Panc1 (cell line): ENCODE measurements at regions not wholly inside any gene's neighbourhood (a gene's known extent, or its start where the extent isn't known, plus 50 kb on each side); places are given as distances from the start of the nearest gene placed in this dataset.

Experiments used
- ATAC-seq: fragments of 200-7000 bp; cut with Tn5 transposase; 2 replicates; pipeline ENCODE4 v1.9.1; 2020; ENCODE audit warnings: mild to moderate bottlenecking, moderate library complexity
- BruUV-seq: library from RNA; stranded (reverse); fragments of 400-500 nt; replicated peaks from 2 replicates; lab custom pipeline; 2021; lab: Mats Ljungman, UMichigan
- CTCF ChIA-PET: fragments of 300-600 bp; sonication (Branson Sonifier 250); formaldehyde crosslinking; loops from one replicate; lab custom pipeline; 2022; ENCODE audit warnings: antibody characterized with exemption; lab: Charles Lee
- POLR2A ChIA-PET: fragments of 300-600 bp; sonication (Branson Sonifier 250); formaldehyde crosslinking; loops from one replicate; lab custom pipeline; 2022; ENCODE audit warnings: antibody characterized with exemption; lab: Charles Lee
- DNase-seq: peaks from one replicate; pipeline ENCODE4 v3.0.0-alpha.2; 2010; ENCODE audit warnings: low read depth, low spot score
- H3K27ac ChIP-seq: 2 replicates; pipeline ENCODE4 v1.5.1; 2011; ENCODE audit warnings: mild to moderate bottlenecking, low read length, inconsistent platforms
- H3K27me3 ChIP-seq: fragments of 200-500 bp; sonication (Bioruptor generic); 2 replicates; pipeline ENCODE4 v1.6.0; 2014; ENCODE audit warnings: low read length, inconsistent platforms; ENCODE audit not compliant: control insufficient read depth, insufficient read depth
- H3K36me3 ChIP-seq: fragments of 200-500 bp; sonication (Bioruptor generic); 2 replicates; pipeline ENCODE4 v1.5.1; 2014; ENCODE audit warnings: inconsistent platforms, mild to moderate bottlenecking, low read length, moderate library complexity; ENCODE audit not compliant: control insufficient read depth, insufficient read depth
- H3K4me1 ChIP-seq: 2 replicates; pipeline ENCODE4 v1.5.1; 2011; ENCODE audit warnings: inconsistent platforms, mild to moderate bottlenecking, low read length, moderate library complexity; ENCODE audit not compliant: control insufficient read depth, insufficient read depth
- H3K4me3 ChIP-seq, 2 experiments: 2 replicates each; pipeline ENCODE4 v1.5.1; 2011 to 2012; ENCODE audit warnings: low read depth in 2 of 2, low read length in 2 of 2, mild to moderate bottlenecking in 2 of 2, inconsistent platforms in 1 of 2, moderate library complexity in 1 of 2
- H3K9me3 ChIP-seq: fragments of 200-500 bp; sonication (Bioruptor generic); 2 replicates; pipeline ENCODE4 v1.5.1; 2014; ENCODE audit warnings: low read depth, mild to moderate bottlenecking, inconsistent platforms, low read length, moderate library complexity; ENCODE audit not compliant: control insufficient read depth, insufficient read depth
- CTCF ChIP-seq: fragments of 450-650 bp; IDR thresholded peaks from 2 replicates; pipeline ENCODE4 v1.5.1; 2017; ENCODE audit warnings: mild to moderate bottlenecking
- POLR2AphosphoS5 ChIP-seq: IDR thresholded peaks from 2 replicates; pipeline ENCODE4 v1.6.1; 2012; ENCODE audit warnings: mild to moderate bottlenecking, low read depth, low read length, moderate library complexity
- REST ChIP-seq, 2 experiments: IDR thresholded peaks; 2 replicates each; pipeline ENCODE4 v1.6.1; 2011 to 2012; ENCODE audit warnings: low read depth in 2 of 2, control low read depth in 1 of 2, low read length in 1 of 2, mild to moderate bottlenecking in 1 of 2, moderate library complexity in 1 of 2; ENCODE audit not compliant: insufficient read depth in 1 of 2
- SIN3A ChIP-seq: IDR thresholded peaks from 2 replicates; pipeline ENCODE4 v1.6.1; 2012; ENCODE audit warnings: low read depth, mild to moderate bottlenecking, low read length, moderate library complexity, borderline replicate concordance; ENCODE audit not compliant: insufficient read depth
- TCF7L2 ChIP-seq: IDR thresholded peaks from 2 replicates; pipeline ENCODE4 v1.6.1; 2011; ENCODE audit warnings: mild to moderate bottlenecking, low read depth, low read length, inconsistent platforms
- in situ Hi-C: cut with HindIII; loops from 2 replicates; pipeline ENCODE4 v1.10.0; 2016; ENCODE audit warnings: low sequenced_read_pairs, low pct_unique_long_range_greater_than_20kb
- intact Hi-C: fragments of 100-400 bp; cut with micrococcal nuclease; formaldehyde crosslinking; loops from one replicate; pipeline ENCODE4 v1.10.0; 2022; ENCODE audit not compliant: unreplicated experiment

GRCh38 chr2:38127277-38127676 is 51.3 kb upstream of the CYP1B1 start:
- H3K9me3 ChIP-seq, result no peaks in the 10 kb centered on the region; the same call in 1 of the 2 replicates
- H3K4me1 ChIP-seq, result no peaks in the 10 kb centered on the region
- H3K4me3 ChIP-seq, result no peak overlapping the region
- H3K36me3 ChIP-seq, result no peaks in the 10 kb centered on the region
- TF ChIP-seq SIN3A (no peak), REST (IDR thresholded peaks at IDR 0.05; ENCODE audit: insufficient read depth in 1 of 2, low read depth in 2 of 2, low read length in 1 of 2) (no peak), TCF7L2 (no peak), CTCF (no peak), POLR2AphosphoS5 (no peak)
- H3K27me3 ChIP-seq, result no peaks in the 10 kb centered on the region
- POLR2A ChIA-PET, result no interaction called here
- CTCF ChIA-PET, result no interaction called here
- intact Hi-C loops (no loop called here), in situ Hi-C loops (no loop called here)
- DNase-seq, result no peak
- no TSS peak for BruUV-seq
- ATAC-seq, result no peak
- H3K27ac ChIP-seq, result no peak overlapping the region

DNA sequence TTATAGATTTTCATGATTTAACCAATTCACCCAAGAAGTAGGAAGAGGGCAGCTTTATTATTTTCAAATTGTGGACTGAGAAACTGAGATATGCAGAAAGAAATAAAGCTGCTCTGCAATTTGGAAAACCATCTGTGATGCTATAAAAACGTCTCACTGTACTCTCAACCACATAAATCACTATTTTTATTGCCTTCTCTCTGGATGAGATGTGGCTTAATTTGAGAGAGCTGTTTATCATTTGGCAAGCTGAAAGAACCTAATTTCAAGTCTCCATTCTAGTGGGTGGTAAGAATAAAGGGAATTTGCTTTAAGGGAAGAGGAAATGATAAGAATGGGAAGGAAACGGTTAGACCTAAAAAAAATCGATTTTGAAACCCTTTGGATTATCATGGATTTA is 49.9 kb upstream of the CYP1B1 start:
- DNase-seq (no peak), ATAC-seq (no peak)
- intact Hi-C loops, result no loop called here
- no TSS peak for BruUV-seq
- H3K27me3 ChIP-seq, result no peaks in the 10 kb centered on the region
- no peaks in the 10 kb centered on the region for H3K4me1 ChIP-seq
- ChIA-PET CTCF (no interaction called here), POLR2A (no interaction called here)
- in situ Hi-C loops, result no loop called here
- H3K27ac ChIP-seq, result no peak overlapping the region
- H3K9me3 ChIP-seq, result no peaks in the 10 kb centered on the region; the same call in 1 of the 2 replicates
- TF ChIP-seq POLR2AphosphoS5 (no peak), TCF7L2 (no peak), REST (IDR thresholded peaks at IDR 0.05; ENCODE audit: insufficient read depth in 1 of 2, low read depth in 2 of 2, low read length in 1 of 2) (no peak), SIN3A (no peak), CTCF (no peak)
- H3K36me3 ChIP-seq, result no peaks in the 10 kb centered on the region
- no peak overlapping the region for H3K4me3 ChIP-seq
